OCI-LY3 (cell line): ENCODE measurements at regions not wholly inside any gene's neighbourhood (a gene's known extent, or its start where the extent isn't known, plus 50 kb on each side); places are given as distances from the start of the nearest gene placed in this dataset.
"Not testable (repeated sequence)": the region's sequence is repeated elsewhere in the genome, so short reads cannot be mapped to it uniquely, and the experiment has no call there.

Source experiments
- H2AFZ ChIP-seq: fragments of 200-600, 300-600 bp; shearing (Covaris generic); 2 replicates; pipeline ENCODE4 v1.6.0; 2014; ENCODE audit warnings: antibody characterized with exemption, low read depth, low read length
- H3K27ac ChIP-seq: fragments of 200-600, 300-600 bp; sonication (generic); 2 replicates; pipeline ENCODE4 v1.5.1; 2014; ENCODE audit warnings: mild to moderate bottlenecking, low read length, moderate library complexity, mixed read lengths
- H3K27me3 ChIP-seq: fragments of 200-600, 300-600 bp; sonication (generic); 2 replicates; pipeline ENCODE4 v1.6.1; 2014; ENCODE audit warnings: low read depth, low read length, mixed read lengths
- H3K36me3 ChIP-seq: fragments of 200-600, 300-600 bp; sonication (generic); replicated peaks from 2 replicates; pipeline ENCODE3; 2014; ENCODE audit warnings: low read depth, low read length, mixed read lengths
- H3K4me1 ChIP-seq: fragments of 300-600, 200-600 bp; sonication (generic); 2 replicates; pipeline ENCODE4 v1.6.1; 2014; ENCODE audit warnings: low read length, mixed read lengths
- H3K4me2 ChIP-seq: fragments of 200-600, 300-600 bp; sonication (generic); 2 replicates; pipeline ENCODE4 v1.6.1; 2014; ENCODE audit warnings: low read length, mixed read lengths
- H3K4me3 ChIP-seq: fragments of 300-600, 200-600 bp; sonication (generic); 2 replicates; pipeline ENCODE4 v1.5.1; 2014; ENCODE audit warnings: antibody characterized with exemption, mild to moderate bottlenecking, low read length, moderate library complexity
- H3K79me2 ChIP-seq: fragments of 300-600, 200-600 bp; shearing (Covaris generic); 2 replicates; pipeline ENCODE4 v1.6.1; 2014; ENCODE audit warnings: mild to moderate bottlenecking, low read length, mixed read lengths
- H3K9ac ChIP-seq: fragments of 300-600, 200-600 bp; shearing (Covaris generic); 2 replicates; pipeline ENCODE4 v1.6.0; 2014; ENCODE audit warnings: mild to moderate bottlenecking, low read length, moderate library complexity
- H3K9me3 ChIP-seq: fragments of 200-600, 300-600 bp; shearing (Covaris generic); 2 replicates; pipeline ENCODE4 v1.6.1; 2014; ENCODE audit warnings: low read length, mixed read lengths; ENCODE audit not compliant: insufficient read depth
- H4K20me1 ChIP-seq: fragments of 200-600, 300-600 bp; sonication (generic); 2 replicates; pipeline ENCODE4 v1.6.1; 2016; ENCODE audit warnings: low read length, mixed read lengths; ENCODE audit not compliant: insufficient read depth
- EZH2phosphoT487 ChIP-seq: fragments of 200-600 bp; shearing (Covaris generic); IDR thresholded peaks from 2 replicates; pipeline ENCODE4 v1.6.1; 2018; ENCODE audit warnings: antibody characterized with exemption, mixed run types, low read depth
- TF ChIP-seq, protein P1 (sequence below): fragments of 200-600, 300-600 bp; sonication (generic); IDR thresholded peaks from 2 replicates; pipeline ENCODE4 v1.5.1; 2014; ENCODE audit warnings: antibody characterized with exemption, low read length, low read depth

DNA sequence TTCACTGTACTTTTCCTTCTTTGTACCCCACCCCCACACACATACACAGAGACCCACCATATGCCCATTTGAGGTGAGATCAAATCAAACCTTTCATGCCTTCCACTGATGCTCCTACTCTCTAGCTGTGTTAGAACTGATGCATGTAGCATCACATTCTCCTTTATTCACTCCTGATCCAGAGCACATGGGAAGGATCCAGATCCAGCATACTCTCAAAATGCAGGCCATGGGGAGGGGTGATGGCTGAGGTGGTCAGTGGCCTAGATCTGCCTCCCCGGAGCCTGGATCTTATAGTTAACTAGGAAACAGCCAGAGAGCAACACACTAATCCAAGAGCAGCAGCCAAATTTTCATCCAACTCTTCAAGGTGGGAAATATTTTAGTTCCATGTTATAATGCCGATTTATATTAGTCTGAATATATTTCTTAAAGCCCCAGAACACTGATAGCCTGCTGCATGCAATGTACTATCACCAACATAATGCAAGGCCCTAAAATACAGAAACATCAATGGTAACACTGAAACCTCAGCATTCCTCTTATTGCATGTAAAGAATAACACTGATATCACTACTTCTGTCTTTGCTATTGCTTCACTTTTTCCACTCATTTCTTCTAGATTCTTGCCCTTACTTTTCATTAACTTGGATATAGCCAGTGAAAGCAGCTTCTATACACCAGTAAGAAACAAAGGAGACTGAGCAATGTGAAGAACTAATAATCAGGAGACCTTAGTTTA, 126.8 kb upstream of the BEND6 start:
- H3K9me3 ChIP-seq, result no peaks in the 10 kb centered on the region
- no peak overlapping the region for H3K4me2 ChIP-seq
- no peaks in the 10 kb centered on the region for H4K20me1 ChIP-seq
- no peak overlapping the region for H3K9ac ChIP-seq
- H3K4me1 ChIP-seq, result no peaks in the 10 kb centered on the region
- H3K27me3 ChIP-seq, result no peaks in the 10 kb centered on the region
- H3K27ac ChIP-seq, result no peak overlapping the region
- TF ChIP-seq, protein P1, sequence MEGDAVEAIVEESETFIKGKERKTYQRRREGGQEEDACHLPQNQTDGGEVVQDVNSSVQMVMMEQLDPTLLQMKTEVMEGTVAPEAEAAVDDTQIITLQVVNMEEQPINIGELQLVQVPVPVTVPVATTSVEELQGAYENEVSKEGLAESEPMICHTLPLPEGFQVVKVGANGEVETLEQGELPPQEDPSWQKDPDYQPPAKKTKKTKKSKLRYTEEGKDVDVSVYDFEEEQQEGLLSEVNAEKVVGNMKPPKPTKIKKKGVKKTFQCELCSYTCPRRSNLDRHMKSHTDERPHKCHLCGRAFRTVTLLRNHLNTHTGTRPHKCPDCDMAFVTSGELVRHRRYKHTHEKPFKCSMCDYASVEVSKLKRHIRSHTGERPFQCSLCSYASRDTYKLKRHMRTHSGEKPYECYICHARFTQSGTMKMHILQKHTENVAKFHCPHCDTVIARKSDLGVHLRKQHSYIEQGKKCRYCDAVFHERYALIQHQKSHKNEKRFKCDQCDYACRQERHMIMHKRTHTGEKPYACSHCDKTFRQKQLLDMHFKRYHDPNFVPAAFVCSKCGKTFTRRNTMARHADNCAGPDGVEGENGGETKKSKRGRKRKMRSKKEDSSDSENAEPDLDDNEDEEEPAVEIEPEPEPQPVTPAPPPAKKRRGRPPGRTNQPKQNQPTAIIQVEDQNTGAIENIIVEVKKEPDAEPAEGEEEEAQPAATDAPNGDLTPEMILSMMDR, result no peak
- no peak for TF ChIP-seq EZH2phosphoT487
- no peak overlapping the region for H2AFZ ChIP-seq
- no peaks in the 10 kb centered on the region for H3K36me3 ChIP-seq
- H3K79me2 ChIP-seq, result no peaks in the 10 kb centered on the region
- no peak overlapping the region for H3K4me3 ChIP-seq

DNA sequence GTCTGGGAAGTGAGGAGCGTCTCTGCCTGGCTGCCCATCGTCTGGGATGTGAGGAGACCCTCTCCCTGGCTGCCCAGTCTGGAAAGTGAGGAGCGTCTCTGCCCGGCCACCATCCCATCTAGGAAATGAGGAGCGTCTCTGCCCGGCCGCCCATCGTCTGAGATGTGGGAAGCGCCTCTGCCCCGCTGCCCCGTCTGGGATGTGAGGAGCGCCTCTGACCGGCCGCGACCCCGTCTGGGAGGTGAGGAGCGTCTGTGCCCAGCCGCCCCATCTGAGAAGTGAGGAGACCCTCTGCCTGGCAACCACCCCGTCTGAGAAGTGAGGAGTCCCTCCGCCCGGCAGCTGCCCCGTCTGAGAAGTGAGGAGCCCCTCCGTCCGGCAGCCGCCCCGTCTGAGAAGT, 130.5 kb upstream of the BEND6 start:
- H2AFZ ChIP-seq, H3K79me2 ChIP-seq, H3K27ac ChIP-seq, H4K20me1 ChIP-seq, H3K9ac ChIP-seq, H3K36me3 ChIP-seq, H3K4me1 ChIP-seq, H3K4me2 ChIP-seq, H3K27me3 ChIP-seq, H3K9me3 ChIP-seq, H3K4me3 ChIP-seq: not testable (repeated sequence)

DNA sequence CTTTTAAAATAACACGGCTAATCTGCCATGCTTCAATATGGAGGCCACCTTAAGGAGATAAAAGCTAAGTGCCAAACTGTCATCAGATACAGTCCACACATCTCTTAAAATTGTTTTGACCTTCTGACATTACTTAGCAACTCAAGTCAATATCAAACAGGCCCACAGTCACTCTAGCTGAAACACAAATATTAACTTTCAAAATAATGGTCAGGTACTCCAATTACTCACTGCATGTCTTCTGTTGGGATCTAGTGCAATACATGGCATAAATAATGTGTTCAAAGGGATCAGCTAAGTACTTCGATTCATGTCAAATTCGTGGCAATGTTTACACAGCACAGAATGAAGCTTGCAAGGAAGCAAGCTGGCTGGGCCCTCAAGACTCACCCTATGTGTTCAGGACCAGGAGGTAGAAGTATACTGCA, 133.9 kb upstream of the BEND6 start:
- Histone ChIP-seq H3K79me2 (no peaks in the 10 kb centered on the region), H3K27ac (no peak overlapping the region), H3K4me1 (no peaks in the 10 kb centered on the region), H3K4me3 (no peak overlapping the region), H4K20me1 (no peaks in the 10 kb centered on the region), H2AFZ (no peak overlapping the region), H3K9me3 (no peaks in the 10 kb centered on the region), H3K27me3 (no peaks in the 10 kb centered on the region), H3K9ac (no peak overlapping the region), H3K4me2 (no peak overlapping the region), H3K36me3 (no peaks in the 10 kb centered on the region)
- TF ChIP-seq, protein P1, result no peak
- no peak for TF ChIP-seq EZH2phosphoT487

DNA sequence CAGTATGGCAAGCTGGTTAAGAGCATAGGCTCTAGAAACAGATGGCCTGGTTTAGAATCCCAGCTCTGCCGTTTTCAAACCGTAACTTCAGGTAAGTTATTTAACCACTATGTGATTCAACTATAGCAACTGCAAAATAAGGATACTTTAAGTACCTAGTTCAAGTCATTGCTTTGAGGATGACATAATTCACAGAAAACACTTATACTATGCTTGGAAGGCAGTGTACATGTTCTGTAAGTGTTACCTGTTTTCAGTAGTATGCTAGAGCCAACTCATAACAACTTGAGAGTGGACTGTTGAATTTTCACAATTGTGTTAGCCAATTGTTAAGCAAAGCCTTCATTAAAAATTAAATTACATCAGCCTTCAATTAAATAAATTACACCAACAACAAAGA, 134.8 kb upstream of the BEND6 start:
- H3K27me3 ChIP-seq, result no peaks in the 10 kb centered on the region
- no peaks in the 10 kb centered on the region for H3K9me3 ChIP-seq
- no peak overlapping the region for H3K9ac ChIP-seq
- H3K4me1 ChIP-seq, result no peaks in the 10 kb centered on the region
- H3K27ac ChIP-seq, result no peak overlapping the region
- H3K4me3 ChIP-seq, result no peak overlapping the region
- H2AFZ ChIP-seq, result no peak overlapping the region
- H4K20me1 ChIP-seq, result no peaks in the 10 kb centered on the region
- TF ChIP-seq, protein P1, result no peak
- TF ChIP-seq EZH2phosphoT487, result no peak
- no peaks in the 10 kb centered on the region for H3K36me3 ChIP-seq
- H3K4me2 ChIP-seq, result no peak overlapping the region
- no peaks in the 10 kb centered on the region for H3K79me2 ChIP-seq

DNA sequence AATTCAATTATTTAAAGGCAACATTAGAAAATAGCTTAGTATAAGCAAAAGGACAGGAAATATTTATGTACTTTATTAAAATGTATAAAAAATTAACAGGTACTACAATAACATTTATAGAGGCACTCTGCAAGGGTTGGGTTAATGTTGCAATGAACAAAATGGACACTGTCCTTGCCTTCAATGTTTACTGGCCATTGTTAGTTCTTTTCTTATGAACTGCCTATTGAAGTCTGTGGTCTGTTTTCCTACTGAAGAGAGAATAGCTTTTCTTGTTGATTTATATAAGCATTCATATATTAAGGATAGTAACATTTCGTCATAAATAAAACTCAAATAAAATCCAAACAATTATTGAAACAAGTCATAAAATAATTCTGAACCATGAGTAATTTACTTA, 135.3 kb upstream of the BEND6 start:
- no peak for TF ChIP-seq EZH2phosphoT487
- TF ChIP-seq, protein P1, result no peak
- Histone ChIP-seq H3K4me2 (no peak overlapping the region), H3K9ac (no peak overlapping the region), H2AFZ (no peak overlapping the region), H3K79me2 (no peaks in the 10 kb centered on the region), H3K27ac (no peak overlapping the region), H3K9me3 (no peaks in the 10 kb centered on the region), H3K4me3 (no peak overlapping the region), H3K4me1 (no peaks in the 10 kb centered on the region), H4K20me1 (no peaks in the 10 kb centered on the region), H3K36me3 (no peaks in the 10 kb centered on the region), H3K27me3 (no peaks in the 10 kb centered on the region)
